GM08714 (cell line): ENCODE measurements at regions not wholly inside any gene's neighbourhood (a gene's known extent, or its start where the extent isn't known, plus 50 kb on each side); places are given as distances from the start of the nearest gene placed in this dataset.

Experiments
- H3K4me3 ChIP-seq: fragments of 200-500 bp; sonication (Bioruptor generic); 2 replicates; pipeline ENCODE4 v1.5.1; 2014; ENCODE audit warnings: mild to moderate bottlenecking, low read length, inconsistent platforms
- ZNF274 ChIP-seq: IDR thresholded peaks from 2 replicates; pipeline ENCODE4 v1.6.1; 2012; ENCODE audit warnings: mild to moderate bottlenecking, low read depth, low read length

DNA sequence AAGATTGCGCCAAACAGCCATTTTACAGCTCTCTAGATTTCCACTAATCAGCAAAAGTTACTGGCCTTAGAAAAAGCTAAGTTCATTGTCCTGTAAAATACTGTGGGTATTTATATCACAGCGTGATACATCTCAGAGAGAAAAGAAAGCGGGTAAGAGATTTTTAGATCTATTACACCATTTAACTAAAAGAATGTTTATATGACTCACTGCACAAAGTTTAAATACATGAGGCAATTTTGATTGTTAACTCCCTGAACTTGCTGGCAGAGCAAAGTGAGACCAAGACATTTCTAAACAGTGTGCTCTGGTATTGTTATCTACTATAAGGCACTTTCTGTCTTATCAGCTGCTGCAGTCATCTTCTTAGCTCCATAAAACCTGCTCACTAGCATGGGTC is 314.3 kb downstream of the EPHA7 start:
- no peak overlapping the region for H3K4me3 ChIP-seq
- no peak for TF ChIP-seq ZNF274

GRCh38 chr6:93104195-93104817 is 315.1 kb downstream of the EPHA7 start:
- H3K4me3 ChIP-seq = no peak overlapping the region
- TF ChIP-seq ZNF274 = no peak

DNA sequence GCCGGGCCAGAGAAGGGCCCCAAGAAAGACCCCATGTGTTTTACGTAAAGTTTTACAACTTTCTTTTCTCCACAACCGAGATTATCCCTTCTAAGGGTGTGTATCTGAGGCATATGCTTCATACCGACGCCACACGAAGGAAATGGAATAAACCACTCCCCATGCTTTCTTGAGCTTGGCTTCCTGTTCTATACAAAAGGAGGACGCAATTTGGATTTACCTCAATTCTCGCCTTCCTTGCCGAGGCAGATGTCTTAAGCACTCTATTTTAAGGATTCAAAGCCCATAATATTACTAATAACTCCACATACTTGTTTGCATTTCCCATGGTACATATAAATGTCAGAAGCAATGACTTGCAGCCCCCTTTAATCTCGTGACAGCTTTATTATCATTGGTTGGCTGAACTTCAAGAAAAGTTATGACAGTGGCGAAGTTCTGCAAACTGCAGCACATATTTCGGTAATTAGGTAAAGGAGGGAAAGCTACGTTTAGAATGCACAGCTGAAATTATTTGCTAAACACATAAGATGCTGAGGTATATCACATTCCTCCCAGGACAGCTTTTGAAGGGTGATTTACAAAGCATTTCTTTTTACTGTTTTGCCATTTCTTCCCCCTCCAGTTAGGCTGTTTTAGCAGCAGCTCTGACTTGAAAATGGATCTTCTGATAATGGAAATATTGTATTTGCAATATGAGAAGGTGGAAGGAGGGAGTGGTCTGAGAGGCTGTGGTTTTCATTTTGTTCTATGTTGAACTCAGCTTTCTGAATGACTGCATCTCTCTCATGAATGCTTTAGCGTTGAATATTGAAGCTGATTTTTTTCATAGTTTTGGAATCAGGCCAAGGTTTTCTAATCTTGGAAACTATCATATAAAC is 330.5 kb downstream of the EPHA7 start:
- H3K4me3 ChIP-seq = no peak overlapping the region; the same call in 1 of the 2 replicates

GRCh38 chr6:93087606-93088005 is 331.8 kb downstream of the EPHA7 start:
- no peak overlapping the region for H3K4me3 ChIP-seq
- TF ChIP-seq ZNF274 = no peak

More for the DNA sequence above, 330.5 kb downstream of the EPHA7 start:
- TF ChIP-seq ZNF274 = no peak

GRCh38 chr6:93086351-93086750 is 333.0 kb downstream of the EPHA7 start:
- no peak for TF ChIP-seq ZNF274
- H3K4me3 ChIP-seq = no peak overlapping the region

GRCh38 chr6:93083337-93084230 is 335.8 kb downstream of the EPHA7 start:
- TF ChIP-seq ZNF274 = no peak
- H3K4me3 ChIP-seq = no peak overlapping the region

DNA sequence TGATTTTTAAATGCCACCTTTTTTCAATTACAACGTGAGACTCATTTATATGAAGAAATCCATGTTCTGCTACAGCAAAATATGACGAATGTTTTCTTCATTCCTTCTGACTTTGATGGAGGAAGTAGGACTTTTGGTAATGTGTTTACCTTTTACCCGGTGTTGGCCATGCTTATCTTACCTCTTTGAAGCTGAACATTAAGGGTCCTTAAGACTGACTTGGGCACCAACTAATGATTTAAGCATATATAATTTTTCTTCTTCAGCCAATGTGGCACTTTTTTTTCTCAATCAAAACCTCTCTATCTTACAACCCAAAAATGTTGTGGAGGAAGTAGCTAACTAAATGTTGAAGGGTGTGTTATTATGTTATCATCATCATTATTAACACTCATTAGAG is 337.5 kb downstream of the EPHA7 start:
- TF ChIP-seq ZNF274 = no peak
- no peak overlapping the region for H3K4me3 ChIP-seq

DNA sequence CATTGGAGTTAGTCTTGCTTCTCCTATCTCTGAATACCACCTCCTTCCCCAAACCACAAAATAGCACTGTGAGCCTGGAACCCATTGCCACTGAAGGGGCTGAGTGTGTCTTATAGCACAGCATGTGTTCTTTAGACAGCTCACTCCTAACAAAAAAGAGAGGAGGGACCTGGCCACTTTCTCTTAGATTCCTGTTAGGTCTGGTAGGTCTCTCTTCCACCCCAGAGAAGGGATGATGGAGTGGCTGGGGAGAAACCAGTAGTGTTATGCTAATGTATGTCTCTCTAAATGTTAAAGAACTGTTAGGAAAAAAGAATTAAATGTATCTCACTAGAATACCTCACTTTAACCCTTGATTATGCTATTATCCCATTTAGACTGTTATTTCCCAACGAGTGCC is 340.3 kb downstream of the EPHA7 start:
- no peak overlapping the region for H3K4me3 ChIP-seq
- TF ChIP-seq ZNF274 = no peak

- no peak overlapping the region for H3K4me3 ChIP-seq
- TF ChIP-seq ZNF274 = no peak
Observed at GRCh38 chr6:93073811-93074210, 345.5 kb downstream of the EPHA7 start.

GRCh38 chr6:93069856-93070255 is 349.5 kb downstream of the EPHA7 start:
- no peak for TF ChIP-seq ZNF274

GRCh38 chr6:93059911-93060310 is 359.4 kb downstream of the EPHA7 start:
- no peak overlapping the region for H3K4me3 ChIP-seq
- TF ChIP-seq ZNF274 = no peak

More at GRCh38 chr6:93069856-93070255, 349.5 kb downstream of the EPHA7 start:
- no peak overlapping the region for H3K4me3 ChIP-seq

GRCh38 chr6:93057584-93057983 is 361.8 kb downstream of the EPHA7 start:
- TF ChIP-seq ZNF274 = no peak
- H3K4me3 ChIP-seq = no peak overlapping the region

DNA sequence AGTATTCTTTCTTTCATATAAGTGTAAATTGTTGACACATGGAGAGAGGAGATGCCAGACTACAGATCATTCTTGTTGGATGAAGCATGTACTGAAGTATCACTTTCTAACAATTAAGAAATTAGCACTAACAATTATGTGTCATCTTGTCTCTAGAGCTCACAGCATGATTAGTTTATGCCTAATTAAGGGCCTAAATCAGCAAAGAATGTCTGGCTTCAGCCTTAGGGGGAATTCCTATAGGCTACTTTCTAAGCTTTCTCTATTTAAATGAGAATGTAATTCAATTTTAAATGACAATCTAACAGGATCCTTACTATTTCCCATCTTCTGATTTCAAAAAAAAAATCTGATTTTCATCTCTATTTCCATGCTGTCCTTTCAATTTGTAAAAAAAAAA is 371.0 kb downstream of the EPHA7 start:
- no peak for TF ChIP-seq ZNF274
- no peak overlapping the region for H3K4me3 ChIP-seq

DNA sequence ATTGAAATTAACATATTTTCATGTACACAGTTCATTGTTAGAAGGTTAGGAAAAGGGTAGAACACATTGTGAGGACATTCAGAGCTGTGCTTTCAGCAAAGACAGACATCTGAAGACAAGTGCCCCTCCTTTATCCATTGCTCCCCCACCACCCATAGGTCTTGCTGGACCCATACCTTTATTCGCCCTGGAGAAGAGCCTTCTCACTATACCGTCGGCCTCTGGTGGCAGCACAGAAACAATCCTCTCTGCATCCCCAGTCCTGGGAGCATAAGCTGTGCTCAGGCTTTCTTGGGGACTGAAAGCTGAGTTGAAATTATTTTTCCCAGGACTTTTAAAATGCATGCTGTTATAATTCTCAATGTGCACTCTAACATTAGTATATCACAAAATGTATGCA is 372.3 kb downstream of the EPHA7 start:
- H3K4me3 ChIP-seq = no peak overlapping the region
- no peak for TF ChIP-seq ZNF274
